NCI-H1092 treated with DMSO at 0.1 percent for 48 hours (cell line): ENCODE measurements at regions not wholly inside any gene's neighbourhood (a gene's known extent, or its start where the extent isn't known, plus 50 kb on each side); places are given as distances from the start of the nearest gene placed in this dataset.

ENCODE experiments used
- DNase-seq: peaks from one replicate; lab custom pipeline; 2025; lab: John Stamatoyannopoulos, UW

GRCh38 chrX:6778544-6779503, 243.9 kb upstream of the VCX3A start:
- DNase-seq: no peak

DNA sequence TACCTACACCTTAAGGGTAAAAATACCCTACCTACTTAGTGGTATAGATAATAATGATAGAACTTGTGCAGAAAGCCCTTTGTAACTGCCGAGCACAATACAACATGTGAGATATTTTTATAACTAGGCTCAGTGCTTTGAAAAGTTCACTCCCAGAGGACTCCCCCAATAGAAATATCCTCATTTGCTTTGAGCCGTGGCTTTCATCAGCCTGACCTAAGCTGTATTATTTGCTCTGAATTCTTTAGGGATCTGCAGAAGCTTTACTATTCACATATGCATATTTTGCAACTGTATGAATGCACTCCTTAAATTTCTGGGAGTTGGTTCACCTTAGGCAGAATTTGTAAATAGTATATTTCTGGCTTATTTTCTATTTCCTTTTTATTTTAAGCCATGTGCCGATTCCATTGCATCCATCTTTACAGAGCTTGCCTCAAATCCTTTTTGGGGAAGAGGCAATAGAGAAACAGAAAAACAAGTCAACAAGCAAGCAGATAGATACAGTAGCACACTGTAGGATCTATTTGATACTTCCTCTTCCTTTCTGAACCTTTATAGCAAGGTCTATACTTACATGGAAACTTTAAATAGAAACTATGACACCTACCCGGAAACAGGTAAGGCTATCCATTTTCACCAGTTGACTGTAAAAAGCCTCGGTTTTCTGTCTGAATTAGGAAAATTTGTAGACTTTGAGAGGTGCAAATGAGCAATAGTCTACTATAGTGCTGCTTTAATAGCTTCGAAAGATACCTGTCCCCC, 242.5 kb upstream of the VCX3A start:
- no peak for DNase-seq

- no peak for DNase-seq
Measured at GRCh38 chrX:6770936-6771335, 236.0 kb upstream of the VCX3A start.

GRCh38 chrX:6768881-6769280, 234.0 kb upstream of the VCX3A start:
- peak; percentile 82 for DNase-seq

DNA sequence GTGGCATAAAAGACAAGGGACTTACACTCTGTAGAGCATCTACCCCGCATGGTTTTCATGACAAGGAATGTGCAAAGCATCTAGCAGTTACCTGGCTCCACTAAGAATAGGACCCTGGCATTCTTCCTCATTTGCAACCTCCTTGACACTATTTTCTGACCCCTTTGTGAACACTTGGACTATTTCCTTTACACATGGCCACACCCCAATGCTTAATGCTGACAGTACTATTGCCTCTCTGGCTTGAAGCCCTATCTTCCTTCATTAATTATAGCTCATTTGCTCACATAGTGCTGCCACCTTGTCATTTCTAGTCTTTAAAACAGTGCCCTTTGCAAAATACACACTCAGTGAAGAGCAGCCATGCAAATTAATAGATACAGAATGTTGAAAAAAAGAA, 226.3 kb upstream of the VCX3A start:
- no peak for DNase-seq

GRCh38 chrX:6759655-6760375, 224.9 kb upstream of the VCX3A start:
- no peak for DNase-seq

DNA sequence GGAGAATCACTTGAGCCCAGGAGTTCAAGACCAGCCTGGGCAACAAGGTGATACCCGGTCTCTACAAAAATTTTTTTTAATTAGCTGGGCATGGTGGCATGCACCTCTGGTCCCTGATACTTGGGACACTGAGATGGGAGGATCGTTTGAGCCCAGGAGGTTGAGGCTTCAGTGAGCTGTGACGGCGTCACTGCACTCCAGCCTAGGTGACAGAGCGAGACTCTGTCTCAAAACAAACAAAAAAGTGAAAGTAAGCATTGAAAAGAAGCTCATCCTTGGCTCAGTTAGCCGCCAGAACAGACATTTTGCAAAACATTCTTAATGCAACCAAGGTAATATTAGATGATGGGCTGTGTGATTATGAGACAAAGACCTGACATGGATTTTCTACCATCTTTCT, 223.3 kb upstream of the VCX3A start:
- no peak for DNase-seq

- DNase-seq: no peak
Measured at GRCh38 chrX:6757631-6758030, 222.7 kb upstream of the VCX3A start.

DNA sequence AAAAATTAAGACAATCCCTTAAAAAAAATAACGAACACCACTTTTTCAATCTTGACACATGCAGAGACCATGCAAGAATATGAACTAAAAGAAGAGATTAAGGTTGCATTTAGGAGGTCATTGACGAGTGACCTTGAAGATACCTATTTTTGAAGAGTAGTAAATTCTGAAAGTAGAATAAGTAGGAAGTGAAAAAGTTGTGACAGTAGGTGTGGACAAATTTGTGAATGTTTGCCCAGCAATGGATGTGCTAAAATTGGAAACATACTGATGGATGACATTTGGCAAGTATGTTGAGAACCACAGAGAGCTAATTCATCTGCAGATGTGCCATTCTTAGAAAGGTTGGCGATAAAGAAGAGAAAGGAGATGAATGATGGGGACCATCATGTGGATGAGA, 213.7 kb upstream of the VCX3A start:
- no peak for DNase-seq

- DNase-seq: no peak
Measured at GRCh38 chrX:6738518-6739470, 203.9 kb upstream of the VCX3A start.

- no peak for DNase-seq
Measured at GRCh38 chrX:6734844-6735634, 200.1 kb upstream of the VCX3A start.

- DNase-seq: no peak
Measured at GRCh38 chrX:6732101-6732500, 197.2 kb upstream of the VCX3A start.

DNA sequence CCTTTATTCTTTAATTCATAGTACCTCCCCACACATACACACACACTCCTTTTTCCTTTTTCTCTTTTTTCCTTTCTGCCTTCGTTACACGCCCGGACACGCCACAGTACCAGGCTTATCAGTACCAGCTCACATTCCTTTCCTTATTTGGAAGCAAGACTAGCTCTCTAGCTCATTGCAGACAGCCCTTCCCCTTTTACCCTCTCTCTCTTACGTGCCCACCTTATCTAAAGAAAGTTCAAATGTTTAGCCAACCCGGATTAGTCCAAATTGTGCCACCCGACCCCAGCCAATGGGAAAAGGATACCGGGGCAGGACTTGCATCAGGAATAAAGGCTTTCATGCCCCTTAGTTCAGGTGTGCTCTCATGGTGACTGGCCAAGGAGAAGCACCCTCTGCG, 194.7 kb upstream of the VCX3A start:
- no peak for DNase-seq

- no peak for DNase-seq
Measured at GRCh38 chrX:6718766-6719165, 183.8 kb upstream of the VCX3A start.

DNA sequence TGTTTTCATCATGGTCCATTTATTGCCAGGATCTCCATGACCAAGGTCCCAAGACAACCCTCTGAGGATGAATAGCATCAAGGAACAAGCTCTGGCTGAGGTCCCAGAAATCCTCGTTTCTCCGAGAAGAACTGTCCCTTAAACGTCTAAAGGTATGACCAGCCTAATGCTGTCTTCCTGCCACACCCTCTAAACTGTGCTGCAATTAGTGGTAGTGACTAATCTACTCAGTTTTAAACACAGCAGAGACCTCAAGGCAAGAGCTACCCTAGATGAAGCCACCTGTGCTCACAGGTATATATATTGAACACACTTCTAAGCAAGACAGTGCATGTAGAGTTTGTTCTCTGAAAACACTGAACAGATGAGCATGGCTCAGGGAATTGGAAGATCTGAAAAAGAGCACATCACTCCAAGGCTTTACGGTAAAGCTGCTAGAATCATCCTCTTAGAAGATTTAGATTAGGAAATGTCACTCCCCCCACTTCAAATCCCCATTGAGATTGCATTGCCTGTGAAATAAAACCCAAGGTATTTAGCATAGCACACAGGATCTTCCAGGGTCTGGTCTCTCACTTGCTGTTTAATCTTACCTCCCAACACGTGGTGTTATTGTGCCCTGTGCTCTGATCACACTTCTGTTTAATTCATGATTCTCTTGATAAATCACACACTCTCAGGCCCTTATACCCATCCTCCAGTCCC, 173.9 kb upstream of the VCX3A start:
- no peak for DNase-seq

GRCh38 chrX:6708041-6708440, 173.1 kb upstream of the VCX3A start:
- DNase-seq: no peak

DNA sequence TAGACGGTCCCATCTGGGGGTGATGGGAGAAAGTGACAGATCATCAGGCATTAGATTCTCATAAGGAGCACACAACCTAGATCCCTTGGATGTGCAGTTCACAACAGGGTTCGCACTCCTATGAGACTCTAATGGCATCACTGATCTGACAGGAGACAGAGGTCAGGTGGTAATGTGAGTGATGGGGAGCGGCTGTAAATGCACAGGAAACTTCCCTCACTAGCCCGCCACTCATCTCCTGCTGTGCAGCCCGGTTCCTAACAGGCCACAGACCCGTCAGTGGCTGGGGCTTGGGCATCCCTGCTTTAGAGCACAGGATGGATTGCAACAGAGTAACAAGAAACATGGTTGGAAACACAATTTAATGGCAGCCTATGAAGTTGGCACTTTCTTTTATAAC, 172.6 kb upstream of the VCX3A start:
- no peak for DNase-seq

DNA sequence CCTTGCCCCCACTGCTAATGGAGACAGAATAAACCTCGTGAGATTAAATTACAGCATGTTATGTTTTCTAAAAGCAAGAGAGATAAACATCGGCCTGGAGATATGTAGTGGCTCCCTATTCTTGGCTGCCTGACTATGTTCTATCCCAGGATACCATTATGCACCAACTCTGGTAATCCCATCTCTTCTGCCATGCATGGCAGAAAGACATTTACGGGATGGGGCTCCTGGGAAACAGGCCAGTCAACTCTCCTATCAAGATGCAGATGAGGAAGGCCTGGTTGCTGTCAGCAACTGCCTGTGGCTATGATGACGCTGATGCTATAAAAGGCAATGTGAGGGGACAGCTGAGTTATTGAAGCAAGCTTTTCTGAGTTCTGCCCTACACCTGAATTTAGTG, 166.2 kb upstream of the VCX3A start:
- DNase-seq: no peak

DNA sequence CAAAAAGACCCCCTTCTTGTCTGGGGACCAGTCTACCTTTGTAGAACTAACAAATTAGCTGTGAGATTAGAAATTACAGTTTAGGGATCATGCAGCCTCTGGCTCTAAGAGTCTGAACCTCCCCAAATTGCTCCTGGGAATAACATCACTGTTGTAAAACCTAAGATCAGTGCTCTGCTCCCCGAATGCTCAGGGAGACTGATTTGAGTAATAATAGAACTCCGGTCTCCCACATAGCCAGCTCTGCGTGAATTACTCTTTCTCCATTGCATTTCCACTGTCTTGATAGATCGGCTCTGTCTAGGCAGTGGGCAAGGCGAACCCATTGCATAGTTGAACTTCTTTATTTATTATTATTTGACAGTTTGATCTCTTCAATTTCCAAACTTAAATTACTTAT, 160.8 kb upstream of the VCX3A start:
- no peak for DNase-seq

- no peak for DNase-seq
Measured at GRCh38 chrX:6694977-6695376, 160.1 kb upstream of the VCX3A start.
